HepG2 (cell line): ENCODE measurements at regions not wholly inside any gene's neighbourhood (a gene's known extent, or its start where the extent isn't known, plus 50 kb on each side); places are given as distances from the start of the nearest gene placed in this dataset.

Experiments used
- ATAC-seq: fragments of 200-7000 bp; cut with Tn5 transposase; 3 replicates; pipeline ENCODE4 v1.9.1; 2020; ENCODE audit warnings: mild to moderate bottlenecking, moderate library complexity
- BruUV-seq: library from RNA; stranded (reverse); fragments of 400-500 nt; replicated peaks from 2 replicates; lab custom pipeline; 2021; lab: Mats Ljungman, UMichigan
- CTCF ChIA-PET: fragments of 300-600 bp; formaldehyde crosslinking; extraction: SDS; loops from one replicate; lab custom pipeline; 2021; ENCODE audit warnings: low total read pairs, inconsistent platforms, low intra/inter-chr PET ratio; lab: Yijun Ruan, JAX
- POLR2A ChIA-PET: fragments of 350-600 bp; sonication (Branson Sonifier 250); formaldehyde crosslinking; loops from one replicate; lab custom pipeline; 2020; ENCODE audit warnings: antibody characterized with exemption, inconsistent platforms; lab: Yijun Ruan, JAX
- DNase-seq: peaks from one replicate; pipeline ENCODE4 v3.0.0-alpha.2; 2015; ENCODE audit warnings: low spot score
- FAIRE-seq: peaks from 3 replicates; lab custom pipeline; 2011; peaks lifted over from hg19 to GRCh38; lab: Jason Lieb, UNC
- H2AFZ ChIP-seq: one replicate; pipeline ENCODE4 v1.6.1; 2011; ENCODE audit warnings: low read length, inconsistent platforms
- H3K27ac ChIP-seq: fragments of 300-600 bp; 3 replicates; pipeline ENCODE4 v1.8.0; 2011; ENCODE audit warnings: mixed run types, mild to moderate bottlenecking, mixed read lengths, low read length, inconsistent platforms; ENCODE audit not compliant: insufficient read depth; ENCODE audit errors: extremely low read length
- H3K27me3 ChIP-seq, 2 experiments: fragments of 200-600 bp in 1 of 2; 2 replicates in 1 of 2; 3 replicates in 1 of 2; pipeline versions ENCODE4 v1.6.0 to v1.8.0; 2011; ENCODE audit warnings: low read length in 2 of 2, mild to moderate bottlenecking in 2 of 2, moderate library complexity in 2 of 2, inconsistent platforms in 1 of 2; ENCODE audit not compliant: insufficient read depth in 2 of 2, control insufficient read depth in 1 of 2
- H3K36me3 ChIP-seq, 2 experiments: fragments of 200-600 bp in 1 of 2; replicated peaks in 1 of 2; 2 replicates in 1 of 2; 3 replicates in 1 of 2; pipeline versions ENCODE4 v1.5.1 to v1.8.0; 2011; ENCODE audit warnings: low read length in 2 of 2, inconsistent platforms in 1 of 2; ENCODE audit not compliant: insufficient read depth in 2 of 2, control insufficient read depth in 1 of 2
- H3K4me1 ChIP-seq: 2 replicates; pipeline ENCODE4 v1.5.1; 2012; ENCODE audit warnings: low read length, inconsistent platforms; ENCODE audit not compliant: insufficient read depth
- H3K4me2 ChIP-seq: 2 replicates; pipeline ENCODE4 v1.6.0; 2011; ENCODE audit warnings: low read depth, low read length, inconsistent platforms
- H3K4me3 ChIP-seq, 3 experiments: fragments of 200-600 bp in 1 of 3; sonication (generic), shearing (Covaris generic) in 1 of 3; replicated peaks in 1 of 3; 2 replicates each; pipeline ENCODE4 v1.5.1; 2011 to 2016; ENCODE audit warnings: low read length in 3 of 3, inconsistent platforms in 2 of 3, low read depth in 2 of 3, mild to moderate bottlenecking in 2 of 3, control low read depth in 1 of 3, mixed read lengths in 1 of 3; ENCODE audit not compliant: insufficient read depth in 1 of 3
- H3K79me2 ChIP-seq: one replicate; pipeline ENCODE4 v1.6.1; 2011; ENCODE audit warnings: low read length, inconsistent platforms; ENCODE audit not compliant: insufficient read depth
- H3K9ac ChIP-seq: 2 replicates; pipeline ENCODE4 v1.6.0; 2011; ENCODE audit warnings: mild to moderate bottlenecking, low read depth, low read length, inconsistent platforms; ENCODE audit not compliant: insufficient read depth
- H3K9me3 ChIP-seq: 2 replicates; pipeline ENCODE4 v1.5.1; 2012; ENCODE audit warnings: mild to moderate bottlenecking, low read length
- H4K20me1 ChIP-seq: 2 replicates; pipeline ENCODE4 v1.6.0; 2011; ENCODE audit warnings: inconsistent platforms, mild to moderate bottlenecking, low read length, moderate library complexity; ENCODE audit not compliant: insufficient read depth
- KLF12 ChIP-seq: sonication (generic); formaldehyde crosslinking; IDR thresholded peaks from 2 replicates; pipeline ENCODE4 v1.4.0; 2020; ENCODE audit warnings: missing genetic modification reagents, borderline replicate concordance
- PRMT3 ChIP-seq: sonication (generic); formaldehyde crosslinking; IDR thresholded peaks from 2 replicates; pipeline ENCODE4 v1.8.1; 2022; ENCODE audit warnings: low read depth, mild to moderate bottlenecking, moderate library complexity, missing genetic modification reagents, borderline replicate concordance
- ZC3H13 ChIP-seq: sonication (generic); formaldehyde crosslinking; IDR thresholded peaks from 2 replicates; pipeline ENCODE4 v1.8.1; 2023; ENCODE audit warnings: mild to moderate bottlenecking, missing genetic modification reagents, moderate library complexity
- ZFYVE20 ChIP-seq: sonication (generic); formaldehyde crosslinking; IDR thresholded peaks from 2 replicates; pipeline ENCODE4 v1.8.0; 2023; ENCODE audit warnings: low read depth, mild to moderate bottlenecking, moderate library complexity, missing genetic modification reagents, borderline replicate concordance
- ZNF121 ChIP-seq: sonication (generic); formaldehyde crosslinking; IDR thresholded peaks from 2 replicates; pipeline ENCODE4 v1.5.0; 2020; ENCODE audit warnings: mild to moderate bottlenecking, missing genetic modification reagents
- ZNF687 ChIP-seq: sonication (generic); formaldehyde crosslinking; IDR thresholded peaks from 2 replicates; pipeline ENCODE4 v1.5.1; 2020; ENCODE audit warnings: mild to moderate bottlenecking, missing genetic modification reagents, moderate library complexity
- ZSCAN5A ChIP-seq: sonication (generic); formaldehyde crosslinking; IDR thresholded peaks from 2 replicates; pipeline ENCODE4 v1.8.0; 2022; ENCODE audit warnings: mild to moderate bottlenecking, missing genetic modification reagents, borderline replicate concordance
- WGBS: methylation state at CpG from one replicate; pipeline ENCODE4 v1.1.6; 2017; ENCODE audit warnings: low lambda C conversion rate; 5-methylcytosine and 5-hydroxymethylcytosine counted together
- in situ Hi-C: cut with HindIII; loops from 2 replicates; pipeline ENCODE4 v1.10.0; 2017; ENCODE audit warnings: low pct_unique_long_range_greater_than_20kb; ENCODE audit not compliant: extremely low pct_ligation_motif_present
- intact Hi-C: fragments of 100-400 bp; cut with micrococcal nuclease; formaldehyde crosslinking; loops from one replicate; pipeline ENCODE4 v1.10.0; 2022; ENCODE audit not compliant: unreplicated experiment
- TF ChIP-seq, protein P1 (sequence below): sonication (generic); formaldehyde crosslinking; IDR thresholded peaks from 2 replicates; pipeline ENCODE4 v1.5.0; 2020; ENCODE audit warnings: mild to moderate bottlenecking, missing genetic modification reagents

- no peak for FAIRE-seq
- Histone ChIP-seq H2AFZ (no peak overlapping the region), H3K4me1 (peaks cover 12% of the 10 kb centered on the region), H3K4me2 (no peak overlapping the region), H3K79me2 (no peaks in the 10 kb centered on the region), H4K20me1 (no peaks in the 10 kb centered on the region), H3K27ac (no peak overlapping the region), H3K36me3 (no peaks in the 10 kb centered on the region), H3K9ac (no peak overlapping the region), H3K4me3 (no peak overlapping the region), H3K9me3 (no peaks in the 10 kb centered on the region), H3K27me3 (peaks cover 2 to 35% of the 10 kb centered on the region in 2 experiments; a peak in 4 of 5 replicates)
- WGBS = 18% methylated on average over 6 of the region's 8 CpGs
- ATAC-seq = no peak
- intact Hi-C loops = no loop called here
- TF ChIP-seq ZSCAN5A = no peak
- no peak for TF ChIP-seq ZFYVE20
- TF ChIP-seq KLF12 (CRISPR knock-in tag) = no peak
- TF ChIP-seq ZNF121 (CRISPR knock-in tag) = 0 out of 2 replicates have a peak, but pooled peaks have one; percentile 18
- no peak for TF ChIP-seq ZC3H13 (CRISPR knock-in tag)
- in situ Hi-C loops = no loop called here
- BruUV-seq = no TSS peak
- ChIA-PET CTCF (no interaction called here), POLR2A (no interaction called here)
- DNase-seq = no peak
Observed at GRCh38 chr2:47656715-47657600, 86.2 kb upstream of the KCNK12 start.

DNA sequence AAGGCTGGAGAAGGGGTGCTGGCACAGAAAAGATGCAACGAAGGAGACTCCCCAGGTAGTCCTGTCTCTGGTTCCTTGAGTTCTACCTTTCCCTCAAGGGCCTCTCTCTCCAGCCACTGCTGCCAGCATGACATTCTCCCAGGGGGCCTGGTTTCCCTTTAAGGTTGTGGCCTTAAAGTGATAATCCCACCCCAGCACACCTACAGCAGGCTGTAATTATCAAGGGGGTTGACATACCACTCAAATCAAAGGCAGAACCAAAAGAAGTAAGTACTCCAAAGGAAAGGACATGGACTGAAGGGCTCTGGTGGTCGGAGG lies 84.7 kb upstream of the KCNK12 start:
- H2AFZ ChIP-seq = no peak overlapping the region
- no peaks in the 10 kb centered on the region for H4K20me1 ChIP-seq
- H3K4me3 ChIP-seq = no peak overlapping the region
- BruUV-seq = no TSS peak
- FAIRE-seq = no peak
- CTCF ChIA-PET = interaction anchor here (3.2 kb wide), 1 partner anchor 112 kb away, joined by 17 read pairs; no protein-coding TSS in a partner anchor
- no peak overlapping the region for H3K4me2 ChIP-seq
- POLR2A ChIA-PET = no interaction called here
- TF ChIP-seq PRMT3 (CRISPR knock-in tag) (no peak), ZNF687 (CRISPR knock-in tag) (no peak)
- TF ChIP-seq, protein P1, sequence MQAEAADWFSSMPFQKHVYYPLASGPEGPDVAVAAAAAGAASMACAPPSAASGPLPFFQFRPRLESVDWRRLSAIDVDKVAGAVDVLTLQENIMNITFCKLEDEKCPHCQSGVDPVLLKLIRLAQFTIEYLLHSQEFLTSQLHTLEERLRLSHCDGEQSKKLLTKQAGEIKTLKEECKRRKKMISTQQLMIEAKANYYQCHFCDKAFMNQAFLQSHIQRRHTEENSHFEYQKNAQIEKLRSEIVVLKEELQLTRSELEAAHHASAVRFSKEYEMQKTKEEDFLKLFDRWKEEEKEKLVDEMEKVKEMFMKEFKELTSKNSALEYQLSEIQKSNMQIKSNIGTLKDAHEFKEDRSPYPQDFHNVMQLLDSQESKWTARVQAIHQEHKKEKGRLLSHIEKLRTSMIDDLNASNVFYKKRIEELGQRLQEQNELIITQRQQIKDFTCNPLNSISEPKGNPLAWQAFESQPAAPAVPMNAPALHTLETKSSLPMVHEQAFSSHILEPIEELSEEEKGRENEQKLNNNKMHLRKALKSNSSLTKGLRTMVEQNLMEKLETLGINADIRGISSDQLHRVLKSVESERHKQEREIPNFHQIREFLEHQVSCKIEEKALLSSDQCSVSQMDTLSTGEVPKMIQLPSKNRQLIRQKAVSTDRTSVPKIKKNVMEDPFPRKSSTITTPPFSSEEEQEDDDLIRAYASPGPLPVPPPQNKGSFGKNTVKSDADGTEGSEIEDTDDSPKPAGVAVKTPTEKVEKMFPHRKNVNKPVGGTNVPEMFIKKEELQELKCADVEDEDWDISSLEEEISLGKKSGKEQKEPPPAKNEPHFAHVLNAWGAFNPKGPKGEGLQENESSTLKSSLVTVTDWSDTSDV = no peak
- TF ChIP-seq, all 625 proteins: peak for 0
- Histone ChIP-seq H3K79me2 (no peaks in the 10 kb centered on the region), H3K9me3 (no peaks in the 10 kb centered on the region), H3K36me3 (no peaks in the 10 kb centered on the region), H3K27ac (no peak overlapping the region), H3K9ac (no peak overlapping the region), H3K27me3 (peaks cover 6 to 45% of the 10 kb centered on the region in 2 experiments; a peak in 4 of 5 replicates), H3K4me1 (peaks cover 12% of the 10 kb centered on the region)
- ATAC-seq (no peak), DNase-seq (no peak)
- WGBS = 27% methylated on average over 2 of the region's 2 CpGs
- intact Hi-C loops = no loop called here
- in situ Hi-C loops = no loop called here
